HG03469 (cell line): ENCODE measurements at regions not wholly inside any gene's neighbourhood (a gene's known extent, or its start where the extent isn't known, plus 50 kb on each side); places are given as distances from the start of the nearest gene placed in this dataset.
"Not testable (repeated sequence)": the region's sequence is repeated elsewhere in the genome, so short reads cannot be mapped to it uniquely, and the experiment has no call there.

Experiments
- ATAC-seq: cut with Tn5 transposase; IDR thresholded peaks from one replicate; pipeline ENCODE4 v1.9.1; 2021; ENCODE audit warnings: mild to moderate bottlenecking, moderate library complexity, moderate number of reproducible peaks; ENCODE audit not compliant: unreplicated experiment

GRCh38 chr4:73671348-73671747, 51.1 kb upstream of the RASSF6 start:
- not testable (repeated sequence) for ATAC-seq

GRCh38 chr4:73673286-73673685, 53.0 kb upstream of the RASSF6 start:
- ATAC-seq: no peak

- no peak for ATAC-seq
Measured at GRCh38 chr4:73674451-73674919, 54.2 kb upstream of the RASSF6 start.

- ATAC-seq: no peak
Measured at GRCh38 chr4:73675623-73676022, 55.4 kb upstream of the RASSF6 start.

DNA sequence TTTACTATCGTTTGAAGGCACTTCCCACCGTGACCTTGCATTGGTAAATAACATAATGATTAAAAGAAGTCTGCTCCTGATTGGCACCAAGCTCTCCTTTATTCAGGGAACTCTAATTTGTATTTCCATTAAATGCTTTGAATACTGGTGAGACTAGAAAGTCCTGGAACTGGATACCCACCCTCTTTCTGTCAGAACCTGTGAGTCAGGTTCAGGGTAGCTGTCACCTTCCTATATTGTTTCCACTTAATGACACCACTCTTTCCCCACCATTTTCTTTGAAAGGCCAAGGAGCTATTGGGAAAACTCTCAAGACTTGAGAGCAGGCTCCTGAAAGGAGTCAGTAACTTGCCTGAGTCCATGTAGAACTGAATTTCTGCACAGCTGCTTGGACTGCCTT, 55.9 kb upstream of the RASSF6 start:
- no peak for ATAC-seq

DNA sequence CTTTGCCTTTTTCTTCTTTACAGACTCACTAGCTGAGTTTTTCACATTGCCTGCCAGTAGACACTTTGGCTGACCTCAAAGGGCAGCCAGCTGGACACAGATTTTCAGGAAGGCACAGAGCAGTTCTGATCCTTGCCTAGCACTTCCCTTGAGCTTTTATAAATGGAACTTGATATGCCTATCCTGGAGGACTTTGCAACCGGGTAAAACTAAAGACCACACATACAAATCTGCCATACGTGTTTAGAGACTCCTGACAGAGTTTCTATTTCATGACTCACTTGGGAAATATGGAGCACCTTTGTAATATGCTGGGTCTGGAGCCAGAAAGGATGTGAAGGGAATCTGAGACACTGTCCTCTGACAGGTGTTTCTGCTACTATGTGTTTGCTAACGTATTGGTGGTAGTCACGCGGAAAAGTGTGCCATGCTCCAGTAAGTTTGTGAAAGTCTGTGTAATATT, 56.7 kb upstream of the RASSF6 start:
- ATAC-seq: peak; percentile 48

GRCh38 chr4:73679836-73680235, 59.6 kb upstream of the RASSF6 start:
- no peak for ATAC-seq

DNA sequence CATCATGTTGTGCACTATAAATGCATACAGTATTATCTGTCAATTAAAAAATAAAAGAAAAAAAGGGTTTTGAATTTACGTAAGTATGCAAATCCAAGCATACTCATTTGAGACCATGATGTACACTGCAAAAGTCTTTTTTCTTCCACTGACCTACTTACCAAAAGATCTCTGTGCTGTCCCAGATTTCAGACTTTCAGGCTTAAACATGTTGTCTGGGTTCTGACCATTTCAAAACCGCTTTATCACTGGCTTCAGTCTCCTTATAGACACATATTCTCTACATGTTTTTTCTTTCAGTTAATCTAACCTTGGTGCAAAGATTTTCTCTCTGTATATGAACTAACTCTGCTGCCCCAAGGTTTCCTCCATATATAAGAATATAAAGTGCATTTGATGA, 58.6 kb upstream of the CXCL8 start:
- no peak for ATAC-seq

DNA sequence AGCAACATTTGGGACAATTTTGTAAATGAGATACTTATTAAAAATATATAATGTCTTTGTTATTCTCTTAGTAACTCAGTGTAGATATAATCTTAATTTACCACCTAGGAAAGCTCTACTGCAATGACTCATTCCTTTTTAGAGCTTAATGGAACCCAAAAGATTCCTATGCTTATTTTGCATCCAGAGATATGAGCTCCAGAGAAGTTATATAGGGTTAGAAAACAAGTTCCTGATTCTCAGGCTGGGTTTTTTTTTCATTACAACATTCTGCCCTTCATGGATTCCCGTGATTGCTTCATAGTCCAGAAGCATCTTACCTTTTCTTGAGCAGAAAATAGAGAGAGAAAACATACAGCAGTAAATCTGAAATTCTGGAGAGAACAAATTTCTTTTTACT, 57.9 kb upstream of the CXCL8 start:
- ATAC-seq: no peak

- no peak for ATAC-seq
Measured at GRCh38 chr4:73683033-73683432, 57.3 kb upstream of the CXCL8 start.

- ATAC-seq: no peak
Measured at GRCh38 chr4:73683456-73683855, 56.9 kb upstream of the CXCL8 start.

- ATAC-seq: no peak
Measured at GRCh38 chr4:73684097-73684496, 56.3 kb upstream of the CXCL8 start.

GRCh38 chr4:73685052-73685451, 55.3 kb upstream of the CXCL8 start:
- ATAC-seq: no peak

DNA sequence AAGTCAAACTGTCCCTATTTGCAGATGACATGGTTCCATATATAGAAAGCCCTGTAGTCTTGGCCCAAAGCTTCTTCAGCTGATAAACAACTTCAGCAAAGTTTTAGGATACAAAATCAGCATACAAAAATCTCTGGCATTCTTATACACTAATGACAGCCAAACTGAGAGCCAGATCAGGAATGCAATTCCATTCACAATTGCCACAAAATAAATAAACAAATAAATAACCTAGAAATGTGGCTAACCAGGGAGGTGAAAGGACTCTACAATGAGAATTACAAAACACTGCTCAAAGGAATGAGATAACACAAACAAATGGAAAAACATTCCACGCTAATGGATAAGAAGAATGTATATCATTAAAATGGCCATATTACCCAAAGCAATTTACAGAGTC, 52.9 kb upstream of the CXCL8 start:
- no peak for ATAC-seq

DNA sequence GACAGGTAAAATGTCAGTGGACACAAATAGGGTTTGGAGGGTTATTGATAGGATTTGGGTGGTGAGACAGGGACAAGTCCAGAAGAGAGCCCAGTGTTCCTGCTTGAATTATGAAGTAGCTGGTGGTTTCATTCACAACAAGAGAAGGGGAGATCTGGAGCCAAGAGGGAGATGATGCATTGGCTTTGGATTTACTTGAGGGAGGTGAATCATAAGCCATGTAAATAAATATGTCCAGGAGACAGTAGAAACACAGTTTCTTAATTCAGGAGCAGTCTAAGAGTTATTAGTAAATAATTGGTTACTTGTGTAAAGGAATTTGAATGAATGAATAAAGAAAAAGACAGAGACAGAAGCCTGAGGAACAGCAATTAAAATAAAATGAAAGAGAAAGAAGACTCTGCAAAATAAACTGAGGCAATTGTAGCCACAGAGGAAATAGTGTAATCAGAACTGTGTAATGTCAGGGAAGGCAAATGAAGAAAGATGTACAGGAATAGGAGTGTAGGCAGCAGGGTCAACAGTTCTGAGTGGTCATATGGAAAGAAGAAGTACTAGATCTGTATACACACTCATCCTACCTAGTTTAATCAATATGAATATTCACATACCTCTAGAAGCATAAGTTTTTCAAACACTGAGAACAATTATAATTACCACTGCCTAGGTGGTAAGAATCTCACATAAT, 50.2 kb upstream of the CXCL8 start:
- no peak for ATAC-seq
